Activated T-helper 1 cell treated with anti-CD3 and anti-CD28 coated beads, Interleukin-12 subunit alpha, Interleukin-12 subunit beta, Interleukin-2, Interleukin-4 antibody, amounts not matched to agents 30 ng/mL and 10 ng/mL and 1 ng/mL, durations not matched to agents 14 hours and 24 hours and 36 hours (primary cell): ENCODE measurements at regions not wholly inside any gene's neighbourhood (a gene's known extent, or its start where the extent isn't known, plus 50 kb on each side); places are given as distances from the start of the nearest gene placed in this dataset.
"Not testable (repeated sequence)": the region's sequence is repeated elsewhere in the genome, so short reads cannot be mapped to it uniquely, and the experiment has no call there.

Source experiments
- DNase-seq: peaks from one replicate; pipeline ENCODE4 v3.0.0; 2021; ENCODE audit warnings: low spot score
- H3K27ac Mint-ChIP-seq: one replicate; pipeline ENCODE4 v1.8.0; 2021; ENCODE audit warnings: mild to moderate bottlenecking, mixed read lengths
- H3K27me3 Mint-ChIP-seq: one replicate; pipeline ENCODE4 v1.8.0; 2022; ENCODE audit warnings: mild to moderate bottlenecking, moderate library complexity, mixed read lengths; ENCODE audit not compliant: insufficient read depth
- H3K36me3 Mint-ChIP-seq: one replicate; pipeline ENCODE4 v1.8.0; 2021; ENCODE audit warnings: low read depth, mixed read lengths
- H3K4me1 Mint-ChIP-seq: one replicate; pipeline ENCODE4 v1.8.0; 2021; ENCODE audit warnings: low read depth, mixed read lengths
- H3K4me3 Mint-ChIP-seq: one replicate; pipeline ENCODE4 v1.8.0; 2021; ENCODE audit warnings: mild to moderate bottlenecking, moderate library complexity, mixed read lengths
- H3K9me3 Mint-ChIP-seq: one replicate; pipeline ENCODE4 v1.8.0; 2021; ENCODE audit warnings: mixed read lengths
- intact Hi-C: fragments of 100-400 bp; cut with micrococcal nuclease; formaldehyde crosslinking; loops from one replicate; pipeline ENCODE4 v1.15.1; 2024

DNA sequence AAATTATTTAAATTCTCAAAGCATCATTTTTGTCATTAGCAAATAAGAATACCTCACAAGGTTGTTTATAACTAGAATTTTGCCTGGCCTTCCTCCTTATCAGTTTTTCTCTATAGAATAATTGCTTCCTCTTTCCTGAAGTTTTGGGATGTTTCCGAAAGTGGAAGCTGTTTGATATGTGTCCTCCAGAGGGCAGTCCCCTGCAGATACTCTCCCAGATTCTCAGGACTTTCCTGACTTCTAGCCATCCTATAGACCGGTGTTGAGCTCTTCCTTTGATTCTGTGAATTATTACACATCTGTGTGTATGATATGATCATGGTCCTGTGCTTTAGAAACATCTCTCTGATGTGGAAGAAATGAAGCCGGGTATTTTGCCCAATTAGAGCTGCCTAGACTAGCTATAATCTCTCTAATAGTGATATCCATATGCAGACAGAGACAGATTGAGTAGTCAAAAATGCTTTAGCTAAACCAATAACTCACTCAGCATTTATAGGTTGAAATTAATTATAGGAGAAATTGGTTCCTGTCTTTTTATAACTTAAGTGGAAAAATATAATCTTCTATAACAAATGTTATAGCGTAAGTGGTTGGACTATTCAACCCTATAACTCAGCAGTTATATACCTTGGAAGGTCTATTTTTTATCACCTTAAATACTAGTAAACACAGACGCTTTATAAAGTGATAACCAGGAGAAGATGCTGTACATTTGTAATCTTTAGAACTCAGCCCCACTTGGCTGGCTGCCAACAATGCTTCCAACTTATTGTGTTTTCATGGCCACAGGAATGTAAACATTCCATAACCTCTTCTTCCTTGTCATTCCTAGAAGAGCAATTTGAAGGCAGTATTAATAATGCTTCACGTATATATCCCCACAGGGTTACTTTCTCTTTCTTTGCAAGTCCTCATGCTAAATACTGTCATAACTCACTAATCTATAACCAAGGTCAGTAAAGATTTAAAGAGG, 201.0 kb upstream of the RXFP2 start:
- Mint-ChIP-seq H3K27me3 (peaks cover 3% of the 10 kb centered on the region), H3K36me3 (no peaks in the 10 kb centered on the region), H3K4me3 (no peak overlapping the region), H3K27ac (no peak overlapping the region), H3K4me1 (no peaks in the 10 kb centered on the region), H3K9me3 (no peaks in the 10 kb centered on the region)
- no peak for DNase-seq
- intact Hi-C loops = no loop called here

GRCh38 chr13:31540281-31540680, 199.0 kb upstream of the RXFP2 start:
- Mint-ChIP-seq H3K27me3 (peaks cover 3% of the 10 kb centered on the region), H3K9me3 (no peaks in the 10 kb centered on the region), H3K36me3 (no peaks in the 10 kb centered on the region), H3K4me1 (no peaks in the 10 kb centered on the region), H3K4me3 (no peak overlapping the region), H3K27ac (no peak overlapping the region)
- intact Hi-C loops = no loop called here
- DNase-seq = no peak

DNA sequence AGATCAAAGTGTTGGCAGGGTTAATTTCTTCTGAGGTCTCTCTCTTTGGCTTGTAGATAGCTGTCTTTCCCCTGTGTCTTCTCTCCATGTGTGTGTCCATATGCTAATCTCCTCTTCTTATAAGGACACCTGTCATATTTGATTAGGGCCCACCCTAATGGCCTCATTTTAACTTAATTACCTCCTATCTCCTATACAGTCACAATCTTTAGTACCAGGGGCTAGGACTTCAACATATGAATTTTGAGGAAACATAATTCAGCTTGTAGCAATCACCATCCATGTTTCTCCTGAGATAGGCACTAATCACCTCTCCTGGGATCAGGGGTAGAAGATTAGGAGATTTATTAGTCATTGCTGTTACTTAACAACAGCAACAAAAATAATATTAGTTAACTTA, 196.1 kb upstream of the RXFP2 start:
- Mint-ChIP-seq H3K27ac (no peak overlapping the region), H3K4me3 (no peak overlapping the region), H3K4me1 (no peaks in the 10 kb centered on the region), H3K27me3 (peaks cover under 1% of the 10 kb centered on the region), H3K9me3 (no peaks in the 10 kb centered on the region), H3K36me3 (no peaks in the 10 kb centered on the region)
- DNase-seq = no peak
- intact Hi-C loops = no loop called here

GRCh38 chr13:31545616-31546015, 193.7 kb upstream of the RXFP2 start:
- DNase-seq = no peak
- H3K27ac Mint-ChIP-seq = no peak overlapping the region
- no peaks in the 10 kb centered on the region for H3K36me3 Mint-ChIP-seq
- H3K4me3 Mint-ChIP-seq = no peak overlapping the region
- no peaks in the 10 kb centered on the region for H3K4me1 Mint-ChIP-seq
- H3K9me3 Mint-ChIP-seq = no peaks in the 10 kb centered on the region
- intact Hi-C loops = no loop called here
- no peaks in the 10 kb centered on the region for H3K27me3 Mint-ChIP-seq

GRCh38 chr13:31556376-31556775, 182.9 kb upstream of the RXFP2 start:
- H3K4me1 Mint-ChIP-seq = no peaks in the 10 kb centered on the region
- intact Hi-C loops = no loop called here
- H3K27me3 Mint-ChIP-seq = no peaks in the 10 kb centered on the region
- H3K27ac Mint-ChIP-seq = no peak overlapping the region
- no peak for DNase-seq
- no peak overlapping the region for H3K4me3 Mint-ChIP-seq
- H3K9me3 Mint-ChIP-seq = no peaks in the 10 kb centered on the region
- H3K36me3 Mint-ChIP-seq = no peaks in the 10 kb centered on the region

- intact Hi-C loops, H3K4me3 Mint-ChIP-seq, H3K36me3 Mint-ChIP-seq, H3K4me1 Mint-ChIP-seq, H3K27me3 Mint-ChIP-seq, DNase-seq, H3K27ac Mint-ChIP-seq: not testable (repeated sequence)
- H3K9me3 Mint-ChIP-seq = peaks cover 11% of the 10 kb centered on the region
These were observed 155.1 kb upstream of the RXFP2 start for GRCh38 chr13:31584221-31584620.

GRCh38 chr13:31587698-31588266, 151.5 kb upstream of the RXFP2 start:
- no peaks in the 10 kb centered on the region for H3K4me1 Mint-ChIP-seq
- intact Hi-C loops = no loop called here
- H3K9me3 Mint-ChIP-seq = peaks cover 4% of the 10 kb centered on the region
- no peaks in the 10 kb centered on the region for H3K27me3 Mint-ChIP-seq
- no peak overlapping the region for H3K27ac Mint-ChIP-seq
- H3K4me3 Mint-ChIP-seq = no peak overlapping the region
- DNase-seq = no peak
- H3K36me3 Mint-ChIP-seq = no peaks in the 10 kb centered on the region

- Mint-ChIP-seq H3K4me3 (no peak overlapping the region), H3K27ac (no peak overlapping the region), H3K27me3 (no peaks in the 10 kb centered on the region), H3K36me3 (no peaks in the 10 kb centered on the region), H3K4me1 (no peaks in the 10 kb centered on the region), H3K9me3 (peaks cover 4% of the 10 kb centered on the region)
- DNase-seq = no peak
- intact Hi-C loops = no loop called here
These were observed 151.0 kb upstream of the RXFP2 start for GRCh38 chr13:31588316-31588715.

- Mint-ChIP-seq H3K36me3 (no peaks in the 10 kb centered on the region), H3K4me1 (no peaks in the 10 kb centered on the region), H3K27ac (no peak overlapping the region), H3K9me3 (peaks cover 4% of the 10 kb centered on the region), H3K4me3 (no peak overlapping the region), H3K27me3 (no peaks in the 10 kb centered on the region)
- DNase-seq = no peak
- intact Hi-C loops = no loop called here
These were observed 150.4 kb upstream of the RXFP2 start for GRCh38 chr13:31588893-31589292.

DNA sequence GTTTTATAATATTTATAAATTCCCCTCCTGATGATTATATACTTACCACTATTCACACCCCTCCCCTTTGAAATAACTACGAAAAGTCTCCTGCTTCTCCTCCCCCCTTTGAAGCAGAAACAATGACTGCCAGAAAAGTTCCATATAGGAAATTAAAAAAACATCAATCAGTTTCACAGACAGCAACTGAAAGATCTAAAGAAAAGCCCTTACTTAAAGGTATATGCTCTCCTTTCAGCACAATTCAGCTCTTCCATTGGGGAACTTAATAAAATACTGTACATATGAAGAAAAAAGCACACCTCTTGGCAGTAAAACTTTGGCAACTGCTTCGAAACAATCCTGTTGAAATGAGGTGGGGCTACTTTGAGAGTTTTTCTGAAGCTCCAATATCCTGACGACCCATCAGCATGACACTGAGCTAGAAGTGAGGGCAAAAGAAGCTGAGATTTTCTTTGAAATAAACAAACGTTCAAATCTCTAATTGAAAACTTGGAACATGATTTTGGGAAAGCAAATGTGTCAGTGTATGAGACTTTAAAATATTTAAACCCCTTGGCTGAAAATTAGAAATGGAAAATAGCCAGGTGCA, 147.6 kb upstream of the RXFP2 start:
- DNase-seq = no peak
- Mint-ChIP-seq H3K4me1 (no peaks in the 10 kb centered on the region), H3K27ac (no peak overlapping the region), H3K27me3 (no peaks in the 10 kb centered on the region), H3K9me3 (no peaks in the 10 kb centered on the region), H3K4me3 (no peak overlapping the region), H3K36me3 (no peaks in the 10 kb centered on the region)
- intact Hi-C loops = no loop called here

DNA sequence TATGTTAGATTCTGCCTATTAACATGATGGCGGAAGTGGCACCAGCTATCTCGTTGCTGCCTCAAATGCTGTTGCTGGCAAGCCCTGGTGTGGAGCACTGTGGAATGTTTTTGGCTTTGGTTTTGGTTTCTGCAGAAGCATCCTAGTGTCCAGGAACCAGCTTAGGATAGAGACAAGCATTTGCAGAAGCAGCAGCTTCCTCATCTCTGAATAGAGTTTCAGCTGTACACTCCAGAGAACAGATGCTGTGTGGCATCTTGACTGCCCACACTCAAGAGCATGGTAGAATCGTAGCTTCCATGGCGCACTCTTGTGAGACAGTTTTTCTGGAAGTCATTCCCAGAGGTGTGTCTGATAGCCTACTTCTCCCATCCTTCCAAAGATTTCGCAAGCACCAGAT, 145.3 kb upstream of the RXFP2 start:
- no peaks in the 10 kb centered on the region for H3K36me3 Mint-ChIP-seq
- no peak overlapping the region for H3K4me3 Mint-ChIP-seq
- intact Hi-C loops = no loop called here
- DNase-seq = no peak
- H3K27ac Mint-ChIP-seq = no peak overlapping the region
- no peaks in the 10 kb centered on the region for H3K27me3 Mint-ChIP-seq
- H3K4me1 Mint-ChIP-seq = no peaks in the 10 kb centered on the region
- no peaks in the 10 kb centered on the region for H3K9me3 Mint-ChIP-seq

GRCh38 chr13:31595563-31595962, 143.8 kb upstream of the RXFP2 start:
- H3K4me3 Mint-ChIP-seq = no peak overlapping the region
- no peaks in the 10 kb centered on the region for H3K4me1 Mint-ChIP-seq
- no peak for DNase-seq
- H3K27me3 Mint-ChIP-seq = no peaks in the 10 kb centered on the region
- H3K9me3 Mint-ChIP-seq = no peaks in the 10 kb centered on the region
- H3K36me3 Mint-ChIP-seq = no peaks in the 10 kb centered on the region
- H3K27ac Mint-ChIP-seq = no peak overlapping the region
- intact Hi-C loops = no loop called here

GRCh38 chr13:31598990-31599389, 140.3 kb upstream of the RXFP2 start:
- DNase-seq = no peak
- Mint-ChIP-seq H3K27ac (no peak overlapping the region), H3K36me3 (no peaks in the 10 kb centered on the region), H3K9me3 (no peaks in the 10 kb centered on the region), H3K4me3 (no peak overlapping the region), H3K4me1 (no peaks in the 10 kb centered on the region), H3K27me3 (no peaks in the 10 kb centered on the region)
- intact Hi-C loops = no loop called here
